CD4-positive, alpha-beta T cell treated with Interleukin-17A for 1 hour (primary cell): ENCODE measurements at regions not wholly inside any gene's neighbourhood (a gene's known extent, or its start where the extent isn't known, plus 50 kb on each side); places are given as distances from the start of the nearest gene placed in this dataset.

Experiments used
- DNase-seq: peaks from one replicate; pipeline ENCODE4 v3.0.0-alpha.2; 2020

GRCh38 chr4:23741681-23742191 is 148.1 kb downstream of the PPARGC1A start:
- no peak for DNase-seq

DNA sequence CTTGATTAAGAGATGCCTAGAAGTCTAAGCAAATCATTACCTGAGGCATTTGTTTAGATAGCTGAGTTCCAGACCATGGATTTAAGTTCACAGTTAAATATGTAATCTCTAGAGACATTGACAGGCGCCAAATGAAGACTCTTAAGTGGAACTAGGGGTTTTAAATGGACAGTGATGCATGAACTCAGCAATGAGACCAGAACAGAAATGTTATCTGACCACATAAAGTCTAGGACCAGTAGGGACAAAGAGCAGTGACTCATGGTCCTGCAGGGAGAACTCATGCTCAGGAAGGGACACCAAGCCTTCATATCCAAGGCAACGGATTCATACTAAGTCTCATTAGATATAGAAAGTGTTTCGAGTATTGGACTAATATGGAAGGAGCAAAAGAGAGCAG is 152.3 kb downstream of the PPARGC1A start:
- no peak for DNase-seq

DNA sequence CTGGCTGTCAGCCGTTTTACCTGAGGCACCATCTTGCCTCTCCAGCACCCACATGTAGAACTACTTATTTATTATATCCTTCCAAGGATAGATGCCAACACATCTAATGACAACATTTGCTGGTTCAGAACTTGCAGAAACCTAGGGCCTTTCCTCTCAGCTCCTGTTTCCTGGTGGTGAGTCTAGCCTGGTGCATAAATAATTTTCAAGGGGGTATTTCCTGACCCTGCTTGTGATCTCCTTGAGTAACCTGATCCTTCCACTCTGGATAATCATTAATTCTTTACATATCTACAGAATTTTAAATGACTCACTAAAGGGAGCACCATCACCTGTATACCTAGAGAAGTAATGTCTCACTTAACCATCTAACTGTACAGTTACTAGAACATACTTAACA is 153.4 kb downstream of the PPARGC1A start:
- DNase-seq = no peak

DNA sequence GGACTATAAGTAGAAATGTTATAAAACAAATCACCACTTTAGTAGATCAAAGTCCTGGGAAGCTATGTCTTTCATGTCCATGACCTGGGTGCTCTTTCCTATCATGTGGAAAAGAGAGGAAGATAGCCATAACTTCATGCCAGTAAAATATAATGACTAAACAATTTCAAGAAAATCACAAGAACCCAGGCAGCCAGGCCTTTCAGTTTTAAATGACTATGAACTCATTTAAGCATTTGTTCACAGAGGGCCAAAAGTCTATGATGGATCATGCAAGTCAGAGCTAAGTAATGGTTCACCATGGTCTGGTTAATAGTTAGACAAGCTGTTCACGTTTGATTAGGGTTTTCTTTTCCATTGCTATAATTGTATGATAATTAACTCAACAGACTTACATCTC is 155.8 kb downstream of the PPARGC1A start:
- no peak for DNase-seq

DNA sequence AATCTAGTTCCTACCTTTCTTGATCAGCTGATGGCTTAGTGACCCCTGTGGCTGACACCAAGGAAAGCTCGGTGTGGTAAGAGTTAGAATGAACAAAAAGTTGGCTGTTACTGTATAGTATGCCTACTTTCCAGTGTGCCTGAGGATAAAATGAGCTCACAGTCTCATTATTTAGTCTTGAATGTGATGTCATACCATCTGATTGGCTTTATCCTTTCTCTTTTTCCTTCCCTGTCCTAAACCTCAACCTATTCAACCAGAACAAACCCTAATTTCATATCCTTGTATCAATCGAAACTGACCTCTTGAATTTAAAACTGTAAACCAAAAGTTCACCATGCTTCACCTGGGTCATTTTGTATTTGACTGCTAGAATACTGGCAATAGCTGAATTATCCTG is 156.4 kb downstream of the PPARGC1A start:
- no peak for DNase-seq

DNA sequence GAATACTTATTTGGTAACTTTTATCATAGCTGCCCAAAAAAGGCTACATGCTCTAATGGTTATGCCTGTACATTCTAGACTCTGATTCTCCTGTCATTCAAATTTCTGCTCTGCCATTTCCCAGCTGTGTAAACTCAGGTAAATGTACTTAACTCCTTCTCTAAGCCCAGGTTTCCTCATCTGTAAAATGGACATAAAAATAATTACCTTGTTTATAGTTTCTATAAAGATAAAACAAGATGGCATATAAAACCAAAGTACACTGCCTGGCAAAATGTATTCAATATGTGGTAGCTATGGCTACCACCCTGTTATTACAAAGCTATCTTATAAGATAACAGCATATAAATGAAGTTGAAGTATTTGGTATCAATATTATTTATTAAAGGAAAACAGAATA is 158.8 kb downstream of the PPARGC1A start:
- DNase-seq = no peak

DNA sequence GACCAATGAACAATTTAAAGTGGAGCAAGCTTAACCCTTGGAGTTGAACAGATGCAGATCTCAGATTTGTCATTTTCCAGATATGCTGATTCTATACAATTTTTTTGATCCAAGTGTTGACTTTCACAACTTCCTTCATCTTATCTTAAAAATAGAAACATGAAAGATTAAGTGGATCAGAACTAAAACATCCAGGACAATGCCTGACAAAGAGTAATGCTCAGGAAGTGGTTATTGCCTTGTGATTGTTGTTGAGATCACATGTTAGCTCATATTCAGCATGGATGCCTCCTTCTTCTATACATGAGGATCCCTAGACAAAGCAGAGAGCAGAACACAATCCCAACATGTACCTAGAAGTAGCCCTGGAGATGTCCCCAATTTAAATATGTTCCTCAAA is 160.9 kb downstream of the PPARGC1A start:
- no peak for DNase-seq

DNA sequence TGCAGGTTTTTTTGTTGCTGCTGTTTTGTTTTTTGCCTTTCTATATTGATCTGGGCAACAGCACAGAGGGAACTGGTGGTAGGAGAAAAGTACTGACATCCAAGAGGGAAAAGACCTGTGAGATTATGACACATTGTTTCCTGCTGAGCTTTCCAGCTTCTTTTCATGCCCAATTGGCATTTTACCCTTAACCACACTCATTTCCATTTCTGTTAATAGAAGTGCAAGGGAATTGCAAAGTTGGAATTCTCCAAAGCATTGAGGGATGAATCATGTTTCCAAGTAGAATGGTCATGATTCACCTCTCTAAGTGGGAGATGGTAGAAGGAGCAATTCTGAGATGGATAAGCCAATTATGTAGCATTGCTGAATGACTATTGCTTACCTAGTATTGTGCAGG is 161.5 kb downstream of the PPARGC1A start:
- DNase-seq = no peak

DNA sequence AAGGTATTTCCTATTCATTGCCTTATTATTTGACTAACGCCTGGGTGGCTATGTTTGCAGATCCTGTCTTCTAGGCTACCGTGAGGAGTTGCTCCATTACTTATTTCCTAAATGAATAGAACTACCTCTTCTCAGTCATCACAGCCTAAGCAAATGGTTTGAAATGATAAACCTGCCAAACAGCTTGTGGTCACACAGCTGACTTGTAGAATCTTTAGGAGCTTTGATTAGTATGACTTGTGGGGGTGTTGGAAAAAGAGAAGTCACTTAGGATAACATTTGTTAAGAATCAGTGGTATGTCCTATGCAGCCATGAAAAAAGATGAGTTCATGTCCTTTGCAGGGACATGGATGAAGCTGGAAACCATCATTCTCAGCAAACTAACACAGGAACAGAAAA is 169.3 kb downstream of the PPARGC1A start:
- no peak for DNase-seq

DNA sequence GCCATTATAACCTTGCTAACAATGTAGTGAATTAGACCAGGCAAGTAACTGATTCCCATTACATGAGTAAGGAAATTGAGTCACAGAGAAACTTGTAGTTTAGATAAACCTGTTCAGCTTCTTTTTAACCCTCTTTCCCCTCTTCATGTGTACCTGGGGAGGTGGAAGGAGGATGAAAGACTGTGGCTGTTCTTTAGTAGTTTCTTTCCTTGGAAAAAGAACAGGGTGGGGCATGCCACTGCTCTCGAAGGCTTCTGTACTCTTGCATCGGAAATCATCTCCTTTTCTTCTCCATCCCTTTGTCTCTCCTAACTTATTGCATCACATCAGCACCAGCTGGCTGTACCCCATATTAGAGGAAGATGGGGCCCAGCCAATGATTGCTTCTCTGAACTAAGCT is 171.4 kb downstream of the PPARGC1A start:
- DNase-seq = no peak

DNA sequence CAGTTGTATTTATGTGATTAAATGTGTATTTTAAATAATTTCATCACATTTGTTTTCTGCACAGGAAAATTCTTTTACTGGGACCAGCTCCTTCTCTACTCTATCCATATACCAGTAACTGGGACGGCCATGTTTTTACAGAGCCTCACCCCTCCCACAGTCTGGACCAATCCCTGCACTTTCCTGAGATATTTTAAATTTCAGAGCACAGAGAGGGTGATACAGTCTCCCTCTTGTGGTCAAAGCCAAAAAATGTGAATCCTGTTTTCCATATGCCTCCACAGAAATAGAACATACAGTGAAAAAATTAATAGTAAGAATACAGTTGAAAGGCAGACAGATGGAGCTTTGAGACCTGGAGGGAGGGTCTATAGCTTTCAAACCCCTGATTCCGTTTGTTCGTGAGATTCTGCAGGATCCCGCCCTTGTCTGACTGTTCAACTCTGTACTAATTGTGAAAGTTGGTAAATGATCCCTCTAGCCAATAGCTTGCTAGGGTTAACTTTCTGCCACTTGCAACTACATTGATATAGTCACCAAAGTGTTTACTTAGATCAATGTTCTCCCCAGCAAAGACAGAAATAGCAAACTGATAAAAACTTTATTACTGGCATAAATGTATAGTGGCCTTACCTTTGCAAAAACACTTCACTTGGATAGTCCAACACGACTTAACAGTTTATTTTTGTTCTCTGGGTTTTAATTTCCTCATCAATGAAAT is 172.2 kb downstream of the PPARGC1A start:
- no peak for DNase-seq

DNA sequence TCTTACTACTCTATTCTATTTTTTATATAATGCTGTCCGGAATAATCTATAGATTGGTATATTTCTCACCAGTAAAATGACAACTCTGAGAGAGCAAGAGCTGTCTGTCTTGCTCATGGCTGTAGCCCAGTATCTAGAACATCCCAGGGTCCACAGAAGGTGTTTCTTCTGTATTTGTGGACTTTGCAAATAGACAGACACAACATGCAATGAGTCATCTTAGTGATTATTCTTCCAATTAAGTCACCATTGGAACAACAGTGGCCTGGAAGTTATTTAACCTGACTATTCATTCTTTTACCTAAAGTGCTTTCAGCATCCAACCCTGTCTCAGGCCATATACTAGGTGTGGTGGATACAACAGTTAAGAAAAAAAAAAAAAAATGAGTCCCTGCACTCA is 179.5 kb downstream of the PPARGC1A start:
- no peak for DNase-seq

DNA sequence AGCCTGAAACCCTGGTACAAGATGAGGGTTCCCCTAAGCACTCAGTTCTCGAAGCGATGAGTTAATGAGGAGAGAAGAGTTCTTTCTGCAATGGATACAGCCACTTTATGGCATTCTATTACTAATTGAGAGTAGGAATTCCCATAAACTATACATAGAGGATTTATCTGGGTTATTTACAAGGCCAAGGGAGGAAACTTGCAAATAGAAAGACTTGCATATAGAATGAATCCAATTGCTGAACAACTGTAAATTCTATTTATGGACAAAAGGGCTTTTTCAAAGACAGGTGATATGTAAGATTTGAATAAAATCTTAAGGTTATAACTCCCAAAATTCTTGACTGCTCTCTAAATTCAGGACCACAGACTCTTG is 182.2 kb downstream of the PPARGC1A start:
- DNase-seq = no peak

GRCh38 chr4:23706972-23707651 is 182.7 kb downstream of the PPARGC1A start:
- no peak for DNase-seq

GRCh38 chr4:23700197-23700596 is 189.7 kb downstream of the PPARGC1A start:
- no peak for DNase-seq

GRCh38 chr4:23697722-23698121 is 192.1 kb downstream of the PPARGC1A start:
- no peak for DNase-seq

DNA sequence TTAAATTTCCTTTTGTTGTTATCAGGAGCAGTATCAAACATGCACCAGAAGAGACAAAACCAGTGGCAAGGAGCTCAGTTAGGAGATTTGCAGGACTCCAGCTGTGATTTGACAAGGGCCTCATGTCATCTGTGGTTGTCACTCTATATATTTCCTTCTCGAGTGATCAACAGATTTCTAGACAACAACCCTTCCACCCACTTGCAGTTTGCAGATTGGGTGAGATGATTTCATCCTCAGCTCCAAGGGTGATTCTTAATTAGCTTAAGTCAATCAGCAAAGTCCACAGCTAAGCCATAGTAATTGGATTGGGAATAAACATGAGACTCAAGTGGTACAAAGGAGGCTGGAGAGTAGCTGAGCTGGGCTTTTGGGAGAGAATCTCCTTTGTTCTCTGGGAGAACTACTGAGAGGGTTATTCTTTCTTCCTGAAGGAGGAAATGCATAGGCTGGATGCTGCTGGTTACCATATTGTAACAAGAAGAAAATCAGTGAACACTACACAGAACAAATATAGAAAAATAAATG is 192.8 kb downstream of the PPARGC1A start:
- no peak for DNase-seq

DNA sequence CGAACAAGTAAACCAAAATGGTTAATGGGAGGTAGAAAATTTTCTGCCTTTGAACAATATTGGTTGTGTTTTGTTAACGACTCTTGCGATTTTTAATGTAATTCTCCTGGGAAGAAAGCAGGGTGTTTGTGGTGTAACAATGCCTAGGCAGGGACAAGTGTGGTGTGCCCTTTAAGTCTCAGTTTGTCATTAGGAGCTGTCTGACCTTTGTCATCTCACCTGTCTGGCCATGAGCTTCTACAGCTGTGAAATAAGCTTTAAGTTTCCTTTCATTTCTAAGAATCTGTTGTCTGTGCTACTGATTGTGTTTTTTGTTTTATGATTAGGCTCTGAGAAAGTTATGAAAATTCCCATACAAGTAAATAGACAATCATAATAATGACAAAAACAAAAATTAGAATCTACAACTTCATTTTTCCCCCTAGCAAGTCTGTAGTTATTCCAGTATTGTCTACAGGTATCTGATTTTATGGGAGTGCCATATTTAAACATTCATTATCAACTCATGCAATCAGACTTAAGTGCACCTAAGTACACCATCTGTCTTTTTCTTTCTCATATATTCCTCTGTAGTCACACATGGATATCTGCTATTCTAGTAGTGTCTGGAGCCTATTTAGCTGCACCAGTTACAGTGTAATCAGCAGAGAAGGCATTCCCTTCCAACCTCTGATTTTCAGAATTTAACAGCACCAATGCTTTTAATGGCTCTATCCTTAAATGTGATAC is 203.5 kb downstream of the PPARGC1A start:
- DNase-seq = no peak

DNA sequence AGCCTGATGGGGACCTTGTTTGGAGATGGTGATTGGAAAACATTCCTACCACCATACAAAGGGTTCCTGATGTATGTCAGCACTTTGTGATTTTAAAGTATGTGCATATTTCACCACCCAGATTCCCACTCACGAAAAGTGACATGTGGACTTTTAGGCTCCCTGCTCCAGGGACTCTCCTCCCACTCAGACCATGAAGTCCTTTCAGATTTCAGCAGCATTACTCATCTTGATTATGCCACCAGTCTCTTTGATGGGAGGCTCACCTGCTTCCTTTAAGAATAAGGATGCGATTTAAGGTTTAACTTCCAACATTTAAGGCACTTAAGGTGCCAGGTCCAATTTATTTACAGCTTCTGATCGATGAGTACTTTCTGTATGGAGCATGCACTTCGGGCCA is 204.4 kb downstream of the PPARGC1A start:
- no peak for DNase-seq

- DNase-seq = no peak
These were observed 209.0 kb downstream of the PPARGC1A start for GRCh38 chr4:23680671-23681518.

DNA sequence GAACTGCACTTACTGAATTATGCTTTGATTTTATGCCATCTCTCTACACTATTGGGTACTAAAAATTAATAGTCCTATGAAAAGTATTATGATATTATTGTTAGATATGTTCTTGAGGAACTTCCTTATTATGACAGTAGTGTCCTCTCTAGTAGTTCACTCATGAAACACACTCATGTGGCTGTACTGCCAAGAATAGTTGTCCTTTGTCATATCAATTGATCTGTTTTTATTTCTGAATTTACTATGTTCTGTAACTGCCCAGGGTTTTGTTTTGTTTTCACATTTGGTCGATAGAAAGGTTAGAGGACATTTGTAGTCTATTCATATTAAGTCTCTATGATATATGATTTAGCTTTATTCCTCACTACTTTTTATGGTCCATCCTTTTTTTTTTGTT is 215.2 kb downstream of the PPARGC1A start:
- DNase-seq = no peak

GRCh38 chr4:23667659-23668058 is 222.2 kb downstream of the PPARGC1A start:
- DNase-seq = no peak

GRCh38 chr4:23660865-23661264 is 229.0 kb downstream of the PPARGC1A start:
- DNase-seq = no peak
